WTC11 (cell line): ENCODE measurements at regions not wholly inside any gene's neighbourhood (a gene's known extent, or its start where the extent isn't known, plus 50 kb on each side); places are given as distances from the start of the nearest gene placed in this dataset.

Source experiments
- ATAC-seq: fragments of 200-7000 bp; cut with Tn5 transposase; 2 replicates; pipeline ENCODE4 v1.10.0; 2021; ENCODE audit warnings: mild to moderate bottlenecking, moderate library complexity
- CTCF ChIA-PET: fragments of 300-600 bp; sonication (Branson Sonifier 250); formaldehyde crosslinking; loops from one replicate; lab custom pipeline; 2021; ENCODE audit warnings: antibody characterized with exemption; lab: Charles Lee
- POLR2A ChIA-PET: fragments of 350-600 bp; sonication (Branson Sonifier 250); formaldehyde crosslinking; loops from one replicate; lab custom pipeline; 2021; ENCODE audit warnings: antibody characterized with exemption; lab: Charles Lee
- DNase-seq: peaks from one replicate; pipeline ENCODE4 v3.0.0; 2021; ENCODE audit warnings: low spot score
- H3K27ac Mint-ChIP-seq: 2 replicates; pipeline ENCODE4 v1.8.0; 2021; ENCODE audit warnings: mixed read lengths
- H3K27me3 Mint-ChIP-seq: 2 replicates; pipeline ENCODE4 v1.8.0; 2021; ENCODE audit warnings: low read depth, mild to moderate bottlenecking, moderate library complexity, mixed read lengths
- H3K36me3 Mint-ChIP-seq: 2 replicates; pipeline ENCODE4 v1.8.0; 2021; ENCODE audit warnings: mixed read lengths
- H3K4me1 Mint-ChIP-seq: 2 replicates; pipeline ENCODE4 v1.8.0; 2022; ENCODE audit warnings: mixed read lengths
- H3K4me3 Mint-ChIP-seq: 2 replicates; pipeline ENCODE4 v1.8.0; 2021; ENCODE audit warnings: mild to moderate bottlenecking, moderate library complexity, mixed read lengths
- H3K9me3 Mint-ChIP-seq: 2 replicates; pipeline ENCODE4 v1.8.0; 2021; ENCODE audit warnings: mixed read lengths
- ARID4B ChIP-seq: sonication (generic); formaldehyde crosslinking; IDR thresholded peaks from 2 replicates; pipeline ENCODE4 v1.8.0; 2023; ENCODE audit warnings: missing genetic modification reagents, mild to moderate bottlenecking, borderline replicate concordance
- ATF1 ChIP-seq: sonication (generic); formaldehyde crosslinking; IDR thresholded peaks from 2 replicates; pipeline ENCODE4 v1.8.1; 2023; ENCODE audit warnings: mild to moderate bottlenecking, moderate library complexity, missing genetic modification reagents
- CREB1 ChIP-seq: sonication (generic); formaldehyde crosslinking; IDR thresholded peaks from 2 replicates; pipeline ENCODE4 v1.8.0; 2023; ENCODE audit warnings: mild to moderate bottlenecking, missing genetic modification reagents
- EMX1 ChIP-seq: fragments of 250-450 bp; sonication (Bioruptor Pico); IDR thresholded peaks from 2 replicates; pipeline ENCODE4 v1.8.0; 2021; ENCODE audit warnings: mild to moderate bottlenecking
- GTF2I ChIP-seq: fragments of 250-450 bp; sonication (Bioruptor Pico); conservative IDR thresholded peaks from 2 replicates; pipeline ENCODE4 v1.4.0; 2021; ENCODE audit warnings: mild to moderate bottlenecking
- HMGA2 ChIP-seq: fragments of 250-450 bp; sonication (Bioruptor Pico); IDR thresholded peaks from 2 replicates; pipeline ENCODE4 v1.4.0; 2021; ENCODE audit warnings: mild to moderate bottlenecking, moderate library complexity
- JUN ChIP-seq: sonication (generic); formaldehyde crosslinking; IDR thresholded peaks from 2 replicates; pipeline ENCODE4 v1.8.0; 2023; ENCODE audit warnings: mild to moderate bottlenecking, missing genetic modification reagents
- MYBL2 ChIP-seq: sonication (generic); formaldehyde crosslinking; IDR thresholded peaks from 2 replicates; pipeline ENCODE4 v1.8.1; 2023; ENCODE audit warnings: mild to moderate bottlenecking, moderate library complexity, missing genetic modification reagents
- NFATC4 ChIP-seq: fragments of 250-450 bp; sonication (Bioruptor Pico); IDR thresholded peaks from 2 replicates; pipeline ENCODE4 v1.9.0; 2021; ENCODE audit warnings: mild to moderate bottlenecking
- NFE2L1 ChIP-seq: sonication (generic); formaldehyde crosslinking; IDR thresholded peaks from 2 replicates; pipeline ENCODE4 v1.8.1; 2023; ENCODE audit warnings: missing genetic modification reagents
- NFYB ChIP-seq: sonication (generic); formaldehyde crosslinking; conservative IDR thresholded peaks from 2 replicates; pipeline ENCODE4 v1.8.0; 2022; ENCODE audit warnings: low read depth, missing genetic modification reagents
- PRDM15 ChIP-seq: sonication (generic); formaldehyde crosslinking; IDR thresholded peaks from 2 replicates; pipeline ENCODE4 v1.8.0; 2022; ENCODE audit warnings: missing genetic modification reagents
- ZNF219 ChIP-seq: sonication (generic); formaldehyde crosslinking; IDR thresholded peaks from 2 replicates; pipeline ENCODE4 v1.8.0; 2023; ENCODE audit warnings: missing genetic modification reagents, mild to moderate bottlenecking, borderline replicate concordance
- ZNF423 ChIP-seq: fragments of 250-450 bp; sonication (Bioruptor Pico); IDR thresholded peaks from 2 replicates; pipeline ENCODE4 v2.1.2; 2022; ENCODE audit warnings: mild to moderate bottlenecking, moderate library complexity
- ZSCAN18 ChIP-seq: fragments of 250-450 bp; sonication (Bioruptor Pico); IDR thresholded peaks from 2 replicates; pipeline ENCODE4 v2.1.2; 2022; ENCODE audit warnings: mild to moderate bottlenecking, moderate library complexity
- TF ChIP-seq, protein P1 (sequence below): sonication (generic); formaldehyde crosslinking; IDR thresholded peaks from 2 replicates; pipeline ENCODE4 v1.8.0; 2022; ENCODE audit warnings: mild to moderate bottlenecking, missing genetic modification reagents
- TF ChIP-seq, protein P2 (sequence below): sonication (generic); formaldehyde crosslinking; IDR thresholded peaks from 2 replicates; pipeline ENCODE4 v1.8.1; 2023; ENCODE audit warnings: mild to moderate bottlenecking, missing genetic modification reagents, borderline replicate concordance
- TF ChIP-seq, protein P3 (sequence below): sonication (generic); formaldehyde crosslinking; IDR thresholded peaks from 2 replicates; pipeline ENCODE4 v1.8.1; 2023; ENCODE audit warnings: mild to moderate bottlenecking, missing genetic modification reagents

DNA sequence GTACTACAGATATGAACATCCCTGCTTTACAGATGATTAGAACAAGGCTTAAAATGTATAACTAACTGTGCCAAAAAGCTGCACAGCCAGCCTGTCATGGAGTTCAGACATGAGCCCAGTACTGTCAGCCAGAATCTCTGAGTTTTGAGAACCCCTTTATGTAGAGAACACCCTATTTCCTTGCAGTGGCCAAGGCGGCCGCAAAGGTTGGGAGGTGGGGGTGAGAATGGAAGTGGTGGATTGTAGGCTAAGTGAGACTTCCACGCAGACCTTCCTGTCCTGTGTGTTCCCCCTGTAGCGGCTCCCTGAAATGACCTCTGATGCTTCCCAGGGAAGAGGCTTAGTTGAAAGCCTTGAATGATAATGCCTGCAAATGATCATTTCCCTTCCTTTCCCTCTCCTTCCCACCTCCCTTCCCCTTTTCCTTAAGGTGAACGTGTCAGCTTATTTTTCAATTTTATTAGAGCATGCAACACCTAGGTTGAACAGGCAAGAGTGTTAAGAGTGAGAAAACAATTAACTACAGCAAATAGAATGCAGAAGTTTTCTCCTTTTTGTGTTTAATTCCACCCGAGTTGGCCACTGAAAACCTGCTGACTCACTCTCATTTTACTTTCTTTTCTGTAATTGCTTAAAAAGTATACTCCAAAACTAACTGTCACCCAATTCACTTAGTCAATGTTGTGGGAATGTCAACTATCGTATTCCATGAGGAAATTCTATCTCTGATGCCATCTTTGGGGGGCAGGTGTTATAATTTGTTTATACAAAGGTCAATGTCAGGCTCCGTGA lies 167.0 kb upstream of the EDNRB start:
- ChIA-PET CTCF (no interaction called here), POLR2A (no interaction called here)
- H3K36me3 Mint-ChIP-seq: peaks cover 23% of the 10 kb centered on the region
- no peak for DNase-seq
- no peak overlapping the region for H3K27ac Mint-ChIP-seq
- peaks cover 22% of the 10 kb centered on the region for H3K4me1 Mint-ChIP-seq
- no peak overlapping the region for H3K4me3 Mint-ChIP-seq
- peak; percentile 83 for ATAC-seq
- TF ChIP-seq NFE2L1 (CRISPR knock-in tag): 0 out of 2 replicates have a peak, but pooled peaks have one; percentile 17
- no peak for TF ChIP-seq ATF1 (CRISPR knock-in tag)
- no peak for TF ChIP-seq ZSCAN18 (CRISPR knock-in tag)
- TF ChIP-seq NFYB (CRISPR knock-in tag): no peak
- H3K27me3 Mint-ChIP-seq: no peaks in the 10 kb centered on the region; the same call in 1 of the 2 replicates
- H3K9me3 Mint-ChIP-seq: peaks cover 26% of the 10 kb centered on the region

DNA sequence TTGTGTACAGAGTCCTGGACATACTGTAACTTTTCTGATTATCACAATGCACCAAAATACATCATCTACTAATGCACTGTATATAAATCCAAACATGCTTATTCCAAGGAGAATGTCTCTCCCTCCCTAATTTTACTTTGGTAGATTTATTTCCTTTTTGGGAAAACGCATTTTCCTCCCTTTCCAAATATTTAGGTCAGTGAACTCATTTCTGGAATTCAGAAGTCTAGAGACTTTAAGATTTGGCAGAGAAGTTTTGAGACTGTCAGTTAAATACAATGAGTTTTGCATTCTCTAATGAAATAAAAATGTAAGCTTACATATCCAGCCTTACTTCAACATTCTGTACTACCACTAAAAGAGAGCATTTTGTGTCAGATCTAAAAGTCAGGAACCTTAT lies 165.8 kb upstream of the EDNRB start:
- Mint-ChIP-seq H3K9me3 (peaks cover 30% of the 10 kb centered on the region), H3K4me1 (peaks cover 22% of the 10 kb centered on the region), H3K27me3 (no peaks in the 10 kb centered on the region; the same call in 1 of the 2 replicates), H3K27ac (no peak overlapping the region; the same call in 1 of the 2 replicates), H3K36me3 (peaks cover 28% of the 10 kb centered on the region), H3K4me3 (no peak overlapping the region)
- DNase-seq (no peak), ATAC-seq (no peak)
- ChIA-PET POLR2A (interaction anchor here (0.7 kb wide), 1 partner anchor 298 kb away, joined by 3 read pairs; no protein-coding TSS in a partner anchor), CTCF (no interaction called here)
- TF ChIP-seq NFATC4: no peak
- TF ChIP-seq EMX1 (CRISPR knock-in tag): no peak
- TF ChIP-seq, protein P1, sequence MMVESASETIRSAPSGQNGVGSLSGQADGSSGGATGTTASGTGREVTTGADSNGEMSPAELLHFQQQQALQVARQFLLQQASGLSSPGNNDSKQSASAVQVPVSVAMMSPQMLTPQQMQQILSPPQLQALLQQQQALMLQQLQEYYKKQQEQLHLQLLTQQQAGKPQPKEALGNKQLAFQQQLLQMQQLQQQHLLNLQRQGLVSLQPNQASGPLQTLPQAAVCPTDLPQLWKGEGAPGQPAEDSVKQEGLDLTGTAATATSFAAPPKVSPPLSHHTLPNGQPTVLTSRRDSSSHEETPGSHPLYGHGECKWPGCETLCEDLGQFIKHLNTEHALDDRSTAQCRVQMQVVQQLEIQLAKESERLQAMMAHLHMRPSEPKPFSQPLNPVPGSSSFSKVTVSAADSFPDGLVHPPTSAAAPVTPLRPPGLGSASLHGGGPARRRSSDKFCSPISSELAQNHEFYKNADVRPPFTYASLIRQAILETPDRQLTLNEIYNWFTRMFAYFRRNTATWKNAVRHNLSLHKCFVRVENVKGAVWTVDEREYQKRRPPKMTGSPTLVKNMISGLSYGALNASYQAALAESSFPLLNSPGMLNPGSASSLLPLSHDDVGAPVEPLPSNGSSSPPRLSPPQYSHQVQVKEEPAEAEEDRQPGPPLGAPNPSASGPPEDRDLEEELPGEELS (CRISPR knock-in tag): no peak
- no peak for TF ChIP-seq ZNF219 (CRISPR knock-in tag)
- TF ChIP-seq CREB1 (CRISPR knock-in tag): no peak
- TF ChIP-seq GTF2I: no peak
- TF ChIP-seq MYBL2 (CRISPR knock-in tag): no peak
- TF ChIP-seq, protein P2, sequence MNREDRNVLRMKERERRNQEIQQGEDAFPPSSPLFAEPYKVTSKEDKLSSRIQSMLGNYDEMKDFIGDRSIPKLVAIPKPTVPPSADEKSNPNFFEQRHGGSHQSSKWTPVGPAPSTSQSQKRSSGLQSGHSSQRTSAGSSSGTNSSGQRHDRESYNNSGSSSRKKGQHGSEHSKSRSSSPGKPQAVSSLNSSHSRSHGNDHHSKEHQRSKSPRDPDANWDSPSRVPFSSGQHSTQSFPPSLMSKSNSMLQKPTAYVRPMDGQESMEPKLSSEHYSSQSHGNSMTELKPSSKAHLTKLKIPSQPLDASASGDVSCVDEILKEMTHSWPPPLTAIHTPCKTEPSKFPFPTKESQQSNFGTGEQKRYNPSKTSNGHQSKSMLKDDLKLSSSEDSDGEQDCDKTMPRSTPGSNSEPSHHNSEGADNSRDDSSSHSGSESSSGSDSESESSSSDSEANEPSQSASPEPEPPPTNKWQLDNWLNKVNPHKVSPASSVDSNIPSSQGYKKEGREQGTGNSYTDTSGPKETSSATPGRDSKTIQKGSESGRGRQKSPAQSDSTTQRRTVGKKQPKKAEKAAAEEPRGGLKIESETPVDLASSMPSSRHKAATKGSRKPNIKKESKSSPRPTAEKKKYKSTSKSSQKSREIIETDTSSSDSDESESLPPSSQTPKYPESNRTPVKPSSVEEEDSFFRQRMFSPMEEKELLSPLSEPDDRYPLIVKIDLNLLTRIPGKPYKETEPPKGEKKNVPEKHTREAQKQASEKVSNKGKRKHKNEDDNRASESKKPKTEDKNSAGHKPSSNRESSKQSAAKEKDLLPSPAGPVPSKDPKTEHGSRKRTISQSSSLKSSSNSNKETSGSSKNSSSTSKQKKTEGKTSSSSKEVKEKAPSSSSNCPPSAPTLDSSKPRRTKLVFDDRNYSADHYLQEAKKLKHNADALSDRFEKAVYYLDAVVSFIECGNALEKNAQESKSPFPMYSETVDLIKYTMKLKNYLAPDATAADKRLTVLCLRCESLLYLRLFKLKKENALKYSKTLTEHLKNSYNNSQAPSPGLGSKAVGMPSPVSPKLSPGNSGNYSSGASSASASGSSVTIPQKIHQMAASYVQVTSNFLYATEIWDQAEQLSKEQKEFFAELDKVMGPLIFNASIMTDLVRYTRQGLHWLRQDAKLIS (CRISPR knock-in tag): no peak
- no peak for TF ChIP-seq HMGA2 (CRISPR knock-in tag)
- TF ChIP-seq, protein P3, sequence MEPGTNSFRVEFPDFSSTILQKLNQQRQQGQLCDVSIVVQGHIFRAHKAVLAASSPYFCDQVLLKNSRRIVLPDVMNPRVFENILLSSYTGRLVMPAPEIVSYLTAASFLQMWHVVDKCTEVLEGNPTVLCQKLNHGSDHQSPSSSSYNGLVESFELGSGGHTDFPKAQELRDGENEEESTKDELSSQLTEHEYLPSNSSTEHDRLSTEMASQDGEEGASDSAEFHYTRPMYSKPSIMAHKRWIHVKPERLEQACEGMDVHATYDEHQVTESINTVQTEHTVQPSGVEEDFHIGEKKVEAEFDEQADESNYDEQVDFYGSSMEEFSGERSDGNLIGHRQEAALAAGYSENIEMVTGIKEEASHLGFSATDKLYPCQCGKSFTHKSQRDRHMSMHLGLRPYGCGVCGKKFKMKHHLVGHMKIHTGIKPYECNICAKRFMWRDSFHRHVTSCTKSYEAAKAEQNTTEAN (CRISPR knock-in tag): no peak
- TF ChIP-seq ARID4B (CRISPR knock-in tag): no peak
- TF ChIP-seq PRDM15 (CRISPR knock-in tag): no peak
- TF ChIP-seq ZNF423 (CRISPR knock-in tag): no peak
- no peak for TF ChIP-seq JUN
